GM21717 (cell line): ENCODE measurements at regions not wholly inside any gene's neighbourhood (a gene's known extent, or its start where the extent isn't known, plus 50 kb on each side); places are given as distances from the start of the nearest gene placed in this dataset.
"Not testable (repeated sequence)": the region's sequence is repeated elsewhere in the genome, so short reads cannot be mapped to it uniquely, and the experiment has no call there.

Experiments
- ATAC-seq: cut with Tn5 transposase; IDR thresholded peaks from one replicate; pipeline ENCODE4 v1.9.1; 2021; ENCODE audit warnings: mild to moderate bottlenecking, moderate library complexity; ENCODE audit not compliant: unreplicated experiment

- ATAC-seq: no peak
Observed at GRCh38 chr21:17059936-17060335, 452.9 kb upstream of the CXADR start.

DNA sequence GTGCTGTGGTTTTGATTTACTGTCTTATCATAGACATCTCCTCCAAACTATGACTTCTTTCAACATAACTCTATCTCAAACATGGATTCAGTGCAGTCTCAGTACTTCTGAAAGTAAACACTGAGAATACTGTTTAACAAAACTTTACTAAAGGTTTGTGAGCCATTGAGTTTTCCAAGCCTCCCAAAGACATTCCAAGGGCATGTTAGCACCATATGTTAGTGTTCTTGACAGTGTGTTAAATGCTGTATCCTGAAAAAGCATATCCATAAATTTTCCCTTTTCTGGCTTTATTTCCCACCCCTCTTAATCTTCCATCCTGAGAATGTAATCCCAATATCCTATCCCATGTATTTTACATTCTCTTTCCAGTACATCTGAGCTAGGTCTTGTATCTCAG lies 446.8 kb upstream of the CXADR start:
- ATAC-seq: no peak

DNA sequence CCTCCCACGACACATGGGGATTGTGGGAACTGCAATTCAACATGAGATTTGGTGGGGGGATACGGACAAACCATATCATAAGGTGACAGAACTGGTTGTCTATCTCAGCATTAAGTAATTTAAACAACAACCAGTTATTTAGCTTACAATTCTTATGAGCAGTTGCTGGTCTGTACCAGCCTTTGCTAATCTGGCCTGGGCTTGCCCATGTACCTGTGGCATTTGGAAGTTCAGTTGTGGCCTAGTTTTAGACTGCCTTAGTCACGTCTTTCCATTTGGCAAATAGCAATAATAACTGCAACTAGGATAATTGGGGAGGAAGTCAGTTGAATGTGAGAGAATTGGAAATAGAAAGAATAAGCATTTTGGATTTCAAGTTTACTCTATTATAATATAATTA lies 441.8 kb upstream of the CXADR start:
- ATAC-seq: no peak

GRCh38 chr21:17081193-17081592 lies 431.6 kb upstream of the CXADR start:
- ATAC-seq: no peak

DNA sequence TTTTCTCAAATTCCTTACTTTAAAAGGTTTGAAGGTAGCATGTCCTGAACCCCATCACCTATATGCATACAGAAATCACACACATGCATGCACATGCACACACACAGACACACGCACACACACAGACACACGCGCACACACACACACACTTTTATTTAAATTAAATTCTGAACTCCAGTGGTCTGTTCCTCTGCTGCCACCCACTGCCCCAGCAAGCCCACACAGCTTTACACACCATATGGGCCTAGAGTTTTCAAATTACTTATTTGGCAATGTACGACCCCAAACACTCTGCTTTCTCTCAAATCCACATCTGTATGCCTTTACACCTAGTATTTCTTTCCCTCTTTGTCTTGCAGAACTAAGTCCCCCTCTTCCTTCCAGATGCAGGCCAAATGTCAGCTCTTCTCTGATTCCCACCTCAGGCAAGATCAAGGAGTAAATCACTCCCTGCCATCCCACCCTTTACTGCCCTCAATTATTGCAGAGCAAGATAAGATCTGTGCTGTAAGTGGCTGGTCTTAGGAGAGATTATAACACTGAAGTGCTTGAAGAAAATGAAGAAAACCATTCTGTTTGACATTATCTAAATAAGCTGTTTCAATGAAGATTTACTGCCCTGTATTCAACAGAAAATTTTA lies 429.9 kb upstream of the CXADR start:
- ATAC-seq: no peak

- no peak for ATAC-seq
Observed at GRCh38 chr21:17085707-17086106, 427.1 kb upstream of the CXADR start.

- no peak for ATAC-seq
Observed at GRCh38 chr21:17088500-17088899, 424.3 kb upstream of the CXADR start.

- ATAC-seq: no peak
Observed at GRCh38 chr21:17089091-17089491, 423.8 kb upstream of the CXADR start.

DNA sequence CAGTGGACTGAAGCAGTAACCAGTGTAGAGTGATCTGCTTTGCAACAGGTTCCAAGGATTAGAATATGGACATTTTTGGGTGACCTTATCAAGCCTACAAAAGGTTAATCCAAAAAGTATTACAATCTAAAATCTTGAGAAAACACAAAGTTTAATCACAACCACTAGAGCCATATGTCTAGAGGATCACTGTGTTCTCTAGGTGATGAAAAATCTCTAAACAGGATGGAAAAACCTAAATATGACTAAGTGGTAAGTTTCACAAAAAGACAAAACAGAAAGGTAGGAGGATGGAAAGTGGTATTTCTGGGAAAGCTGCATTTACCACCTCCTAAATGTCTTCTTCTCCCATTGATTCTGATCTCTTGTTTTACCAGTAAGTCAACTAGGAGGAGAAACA lies 411.1 kb upstream of the CXADR start:
- no peak for ATAC-seq

DNA sequence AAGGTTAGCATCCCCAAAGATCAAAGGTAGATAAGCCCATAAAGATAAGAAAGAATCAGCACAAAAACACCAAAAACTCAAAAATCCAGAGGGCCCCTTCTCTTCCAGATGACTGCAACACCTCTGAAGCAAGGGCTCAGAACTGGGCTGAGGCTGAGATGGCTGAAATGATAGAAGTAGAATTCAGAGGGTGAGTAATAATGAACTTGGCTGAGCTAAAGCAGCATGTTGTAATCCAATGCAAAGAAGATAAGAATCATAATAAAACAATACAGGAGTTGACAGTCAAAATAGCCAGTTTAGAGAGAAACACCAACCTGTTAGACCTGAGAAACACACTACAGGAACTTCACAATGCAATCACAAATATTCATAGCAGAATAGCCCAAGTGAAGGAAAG lies 406.9 kb upstream of the CXADR start:
- no peak for ATAC-seq

- no peak for ATAC-seq
Observed at GRCh38 chr21:17114045-17114444, 398.8 kb upstream of the CXADR start.

GRCh38 chr21:17118638-17119384 lies 394.0 kb upstream of the CXADR start:
- ATAC-seq: no peak

DNA sequence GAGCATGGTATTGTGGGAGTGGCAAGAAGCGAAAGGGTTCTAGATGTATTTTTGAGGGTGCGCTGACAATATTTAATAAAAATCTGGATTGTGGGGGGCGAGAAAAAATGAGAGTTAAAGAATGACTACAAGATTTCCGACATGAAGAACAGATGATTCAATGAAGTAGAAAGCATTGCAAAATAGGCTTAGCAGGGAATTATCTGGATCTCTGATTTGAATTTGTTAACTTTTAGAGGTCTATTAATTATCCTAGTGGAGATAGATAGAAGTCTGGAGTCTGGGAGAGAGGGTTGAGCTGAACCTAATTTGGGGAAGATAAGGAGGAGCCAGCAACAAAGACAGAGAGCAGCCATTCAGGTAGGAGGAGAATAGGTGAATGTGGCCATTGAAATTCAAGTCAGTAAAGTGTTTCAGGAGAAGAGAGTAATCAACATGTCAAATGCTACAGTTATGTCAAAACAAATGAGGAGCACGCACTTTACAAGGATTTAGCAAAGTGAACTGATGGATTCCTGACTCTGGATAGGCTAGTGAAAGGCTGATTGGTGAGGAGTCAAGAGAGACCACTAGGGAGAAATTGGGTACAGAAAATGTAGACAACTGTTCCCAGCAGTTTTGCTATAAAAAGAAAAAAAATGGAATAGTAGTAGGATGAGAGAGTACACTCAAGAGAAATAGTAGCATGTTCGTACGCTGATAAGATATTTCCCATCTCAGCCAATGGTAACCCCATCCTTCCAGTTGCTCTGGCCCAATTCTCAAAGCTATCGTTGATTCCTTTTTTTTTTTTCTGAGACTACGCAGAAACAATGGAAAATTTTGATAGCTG lies 393.2 kb upstream of the CXADR start:
- no peak for ATAC-seq

GRCh38 chr21:17127395-17127794 lies 385.4 kb upstream of the CXADR start:
- not testable (repeated sequence) for ATAC-seq

DNA sequence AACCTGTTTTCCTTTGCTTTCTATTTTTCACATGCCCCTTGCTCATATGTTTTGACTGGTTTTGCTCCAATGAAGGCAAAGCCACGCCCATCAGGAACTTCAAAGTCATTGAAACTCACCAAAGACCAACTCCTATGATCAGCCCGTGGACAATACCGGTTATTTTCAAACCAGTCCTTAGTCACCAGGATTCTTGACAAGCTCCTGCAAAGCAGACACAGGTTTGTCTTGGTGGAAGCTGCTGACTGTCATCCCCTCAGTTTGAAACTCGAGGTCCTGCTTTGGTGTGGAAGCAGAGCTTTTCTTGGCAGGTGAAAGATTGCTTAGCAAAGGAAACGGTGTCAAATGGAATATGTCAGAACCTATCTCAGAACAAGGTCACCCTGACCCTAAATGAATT lies 384.7 kb upstream of the CXADR start:
- ATAC-seq: no peak

GRCh38 chr21:17139159-17139558 lies 373.7 kb upstream of the CXADR start:
- not testable (repeated sequence) for ATAC-seq

- no peak for ATAC-seq
Observed at GRCh38 chr21:17139696-17140095, 373.1 kb upstream of the CXADR start.

DNA sequence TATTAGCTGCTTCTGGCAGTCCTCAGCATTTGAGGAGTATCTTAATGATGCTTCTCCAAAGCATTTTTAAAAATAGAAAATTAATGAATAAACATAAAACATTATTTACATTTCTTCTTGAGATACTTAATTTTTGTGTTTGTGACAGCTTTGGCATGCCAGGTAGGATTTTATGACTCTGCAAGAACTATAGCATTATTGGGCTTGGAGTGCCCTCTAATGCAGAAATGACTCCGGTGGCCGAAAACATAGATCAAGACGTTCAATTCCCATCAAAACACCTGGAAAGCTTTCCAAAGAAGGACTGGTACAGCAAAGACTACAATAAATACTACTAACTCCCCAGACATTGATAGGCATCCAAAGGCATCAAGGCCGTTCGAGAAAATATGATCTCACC lies 366.4 kb upstream of the CXADR start:
- ATAC-seq: no peak

GRCh38 chr21:17159697-17160096 lies 353.1 kb upstream of the CXADR start:
- ATAC-seq: no peak

- ATAC-seq: no peak
Observed at GRCh38 chr21:17185674-17186073, 327.2 kb upstream of the CXADR start.

DNA sequence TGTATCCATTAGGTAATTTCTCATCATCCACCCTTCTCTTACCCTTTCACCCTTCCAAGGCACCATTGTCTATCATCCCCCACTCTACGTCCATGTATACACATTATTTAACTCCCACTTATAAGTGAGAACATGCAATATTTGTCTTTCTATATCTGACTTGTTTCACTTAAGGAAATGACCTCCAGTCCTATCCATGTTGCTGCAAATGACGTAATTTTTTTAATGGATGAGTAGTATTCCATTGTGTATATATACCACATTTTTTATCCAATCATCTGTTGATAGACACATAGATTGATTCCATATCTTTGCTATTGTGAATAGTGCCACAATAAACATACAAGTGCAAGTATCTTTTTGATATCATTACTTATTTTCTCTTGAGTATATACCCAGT lies 322.9 kb upstream of the CXADR start:
- ATAC-seq: no peak
